Keratinocyte (primary cell): ENCODE measurements at regions not wholly inside any gene's neighbourhood (a gene's known extent, or its start where the extent isn't known, plus 50 kb on each side); places are given as distances from the start of the nearest gene placed in this dataset.
"Not testable (repeated sequence)": the region's sequence is repeated elsewhere in the genome, so short reads cannot be mapped to it uniquely, and the experiment has no call there.

Experiments used
- DNase-seq: peaks from one replicate; pipeline ENCODE4 v3.0.0-alpha.2; 2011; ENCODE audit warnings: low read depth, missing footprints, low spot score
- FAIRE-seq: peaks from 2 replicates; lab custom pipeline; 2011; peaks lifted over from hg19 to GRCh38; lab: Jason Lieb, UNC
- H2AFZ ChIP-seq: 2 replicates; pipeline ENCODE4 v1.6.0; 2012; ENCODE audit warnings: low read length, control low read depth, inconsistent platforms; ENCODE audit not compliant: control insufficient read depth
- H3K27ac ChIP-seq: 2 replicates; pipeline ENCODE4 v1.5.1; 2011; ENCODE audit warnings: low read length; ENCODE audit not compliant: control insufficient read depth, insufficient read depth
- H3K27me3 ChIP-seq: 3 replicates; pipeline ENCODE4 v1.6.0; 2011; ENCODE audit warnings: low read length; ENCODE audit not compliant: control insufficient read depth, insufficient read depth; ENCODE audit errors: extremely low read depth
- H3K36me3 ChIP-seq, 2 experiments: 2 replicates in 1 of 2; 3 replicates in 1 of 2; pipeline ENCODE4 v1.5.1; 2011; ENCODE audit warnings: low read length in 2 of 2, mild to moderate bottlenecking in 1 of 2; ENCODE audit not compliant: control insufficient read depth in 2 of 2, insufficient read depth in 2 of 2; ENCODE audit errors: extremely low read depth in 1 of 2
- H3K4me1 ChIP-seq: 3 replicates; pipeline ENCODE4 v1.5.1; 2011; ENCODE audit warnings: low read length; ENCODE audit not compliant: control insufficient read depth, insufficient read depth; ENCODE audit errors: extremely low read depth
- H3K4me2 ChIP-seq: 3 replicates; pipeline ENCODE4 v1.6.0; 2011; ENCODE audit warnings: low read depth, low read length; ENCODE audit not compliant: control insufficient read depth, insufficient read depth; ENCODE audit errors: extremely low read depth
- H3K4me3 ChIP-seq, 3 experiments: fragments of 200-600 bp in 1 of 3; sonication (generic) in 1 of 3; 2 replicates in 2 of 3; 3 replicates in 1 of 3; pipeline ENCODE4 v1.5.1; 2011 to 2016; ENCODE audit warnings: low read length in 3 of 3, mild to moderate bottlenecking in 3 of 3, control low read depth in 2 of 3, inconsistent platforms in 1 of 3, low read depth in 1 of 3, mixed read lengths in 1 of 3, mixed run types in 1 of 3, moderate library complexity in 1 of 3; ENCODE audit not compliant: control insufficient read depth in 2 of 3, insufficient read depth in 2 of 3; ENCODE audit errors: extremely low read depth in 1 of 3
- H3K79me2 ChIP-seq: 2 replicates; pipeline ENCODE4 v1.6.0; 2012; ENCODE audit warnings: low read length; ENCODE audit not compliant: control insufficient read depth, insufficient read depth
- H3K9ac ChIP-seq: 3 replicates; pipeline ENCODE4 v1.6.0; 2011; ENCODE audit warnings: low read length; ENCODE audit not compliant: control insufficient read depth, insufficient read depth; ENCODE audit errors: extremely low read depth
- H3K9me1 ChIP-seq: 3 replicates; pipeline ENCODE4 v1.6.0; 2011; ENCODE audit warnings: low read length; ENCODE audit not compliant: control insufficient read depth, insufficient read depth; ENCODE audit errors: extremely low read depth
- H3K9me3 ChIP-seq: 2 replicates; pipeline ENCODE4 v1.5.1; 2012; ENCODE audit warnings: low read depth, low read length; ENCODE audit not compliant: control insufficient read depth
- H4K20me1 ChIP-seq: 3 replicates; pipeline ENCODE4 v1.6.0; 2011; ENCODE audit warnings: low read length; ENCODE audit not compliant: control insufficient read depth, insufficient read depth; ENCODE audit errors: extremely low read depth
- EZH2 ChIP-seq: IDR thresholded peaks from one replicate; pipeline ENCODE4 v1.6.1; 2012; ENCODE audit warnings: inconsistent platforms, mild to moderate bottlenecking, low read length, moderate library complexity
- dilution Hi-C: fragments of 300-500 bp; cut with MboI; formaldehyde crosslinking; loops from one replicate; pipeline ENCODE4 v1.7.0; 2020; ENCODE audit warnings: low sequenced_read_pairs; ENCODE audit not compliant: extremely low pct_ligation_motif_present
- TF ChIP-seq, protein P1 (sequence below), 3 experiments: IDR thresholded peaks in 1 of 3; conservative IDR thresholded peaks in 1 of 3; optimal IDR thresholded peaks in 1 of 3; 2 replicates in 2 of 3; 3 replicates in 1 of 3; pipeline versions ENCODE3 to v1.5.1; 2011; ENCODE audit warnings: low read length in 3 of 3, mild to moderate bottlenecking in 3 of 3, moderate library complexity in 2 of 3, control low read depth in 1 of 3, inconsistent platforms in 1 of 3; ENCODE audit not compliant: insufficient read depth in 2 of 3; ENCODE audit errors: extremely low read depth in 1 of 3

DNA sequence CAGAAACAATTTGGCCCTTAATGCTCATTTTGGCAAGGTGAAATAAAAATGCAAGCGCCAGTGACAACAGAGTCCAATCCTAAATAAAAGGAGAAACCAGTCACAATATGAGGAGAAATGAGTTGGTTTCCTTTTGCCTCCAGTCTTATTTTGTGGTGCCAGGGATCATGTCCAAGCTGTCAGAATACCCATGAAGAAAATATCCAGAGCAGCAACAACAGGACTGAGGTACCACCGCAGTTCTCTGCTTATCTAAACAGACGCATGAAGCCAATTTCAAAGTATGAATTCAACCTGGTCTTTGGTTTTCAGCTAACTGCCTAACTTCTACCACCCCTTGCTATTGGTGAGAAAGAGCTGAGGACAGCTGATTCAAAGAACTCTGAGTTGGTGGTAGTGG, 199.9 kb upstream of the MAGEB2 start:
- DNase-seq (no peak), FAIRE-seq (no peak)
- H3K27ac ChIP-seq: no peak overlapping the region
- TF ChIP-seq EZH2: no peak
- TF ChIP-seq, protein P1, sequence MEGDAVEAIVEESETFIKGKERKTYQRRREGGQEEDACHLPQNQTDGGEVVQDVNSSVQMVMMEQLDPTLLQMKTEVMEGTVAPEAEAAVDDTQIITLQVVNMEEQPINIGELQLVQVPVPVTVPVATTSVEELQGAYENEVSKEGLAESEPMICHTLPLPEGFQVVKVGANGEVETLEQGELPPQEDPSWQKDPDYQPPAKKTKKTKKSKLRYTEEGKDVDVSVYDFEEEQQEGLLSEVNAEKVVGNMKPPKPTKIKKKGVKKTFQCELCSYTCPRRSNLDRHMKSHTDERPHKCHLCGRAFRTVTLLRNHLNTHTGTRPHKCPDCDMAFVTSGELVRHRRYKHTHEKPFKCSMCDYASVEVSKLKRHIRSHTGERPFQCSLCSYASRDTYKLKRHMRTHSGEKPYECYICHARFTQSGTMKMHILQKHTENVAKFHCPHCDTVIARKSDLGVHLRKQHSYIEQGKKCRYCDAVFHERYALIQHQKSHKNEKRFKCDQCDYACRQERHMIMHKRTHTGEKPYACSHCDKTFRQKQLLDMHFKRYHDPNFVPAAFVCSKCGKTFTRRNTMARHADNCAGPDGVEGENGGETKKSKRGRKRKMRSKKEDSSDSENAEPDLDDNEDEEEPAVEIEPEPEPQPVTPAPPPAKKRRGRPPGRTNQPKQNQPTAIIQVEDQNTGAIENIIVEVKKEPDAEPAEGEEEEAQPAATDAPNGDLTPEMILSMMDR (optimal IDR thresholded peaks at IDR 0.05 in 1 of 3, IDR thresholded peaks at IDR 0.05 in 1 of 3, conservative IDR thresholded peaks at IDR 0.05 in 1 of 3; ENCODE audit: extremely low read depth in 1 of 3, insufficient read depth in 2 of 3, low read length in 3 of 3): no peak
- H3K4me1 ChIP-seq: no peaks in the 10 kb centered on the region
- H4K20me1 ChIP-seq: no peaks in the 10 kb centered on the region
- no peaks in the 10 kb centered on the region for H3K27me3 ChIP-seq
- H3K4me3 ChIP-seq: no peak overlapping the region
- H3K79me2 ChIP-seq: no peaks in the 10 kb centered on the region
- dilution Hi-C loops: no loop called here
- no peaks in the 10 kb centered on the region for H3K9me1 ChIP-seq
- no peak overlapping the region for H2AFZ ChIP-seq
- no peak overlapping the region for H3K9ac ChIP-seq
- no peaks in the 10 kb centered on the region for H3K36me3 ChIP-seq
- no peak overlapping the region for H3K4me2 ChIP-seq
- no peaks in the 10 kb centered on the region for H3K9me3 ChIP-seq

DNA sequence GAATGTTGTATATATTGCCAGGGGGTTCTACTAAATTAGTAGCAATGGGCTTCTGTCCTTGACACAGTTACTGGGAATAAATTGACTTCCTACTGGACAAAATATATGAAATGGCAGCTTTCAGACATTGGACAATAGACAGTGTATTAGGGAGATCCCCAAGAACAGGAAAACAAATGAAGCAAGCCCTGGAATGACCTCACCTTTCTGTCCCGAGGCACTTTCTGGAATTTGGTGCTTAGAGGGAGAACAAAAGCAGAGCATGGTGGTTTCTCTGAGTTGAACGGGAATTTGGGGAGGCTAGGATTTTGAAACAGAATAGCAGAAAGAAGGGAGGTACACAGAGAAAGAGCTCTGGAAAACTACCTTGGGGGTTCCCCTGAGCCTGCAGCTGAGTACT, 187.7 kb upstream of the MAGEB2 start:
- Histone ChIP-seq H3K27ac (no peak overlapping the region), H2AFZ (no peak overlapping the region)

DNA sequence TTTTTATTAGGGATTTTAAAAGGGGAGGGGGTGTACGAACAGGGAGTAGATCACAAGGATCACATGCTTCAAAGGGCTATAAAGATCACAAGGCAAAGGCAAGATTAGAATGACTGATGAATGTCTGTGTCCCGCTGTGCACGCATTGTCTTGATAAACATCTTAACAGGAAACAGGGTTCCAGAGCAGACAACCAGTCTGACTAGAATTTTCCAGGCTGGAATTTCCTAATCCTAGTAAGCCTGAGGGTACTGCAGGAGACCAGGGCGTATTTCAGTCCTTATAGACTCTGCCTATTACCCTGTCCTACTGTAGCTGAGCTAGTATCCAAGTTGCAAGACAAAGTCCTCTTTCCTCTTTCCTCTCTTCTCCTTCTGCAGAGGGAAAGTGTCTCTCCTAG, 179.0 kb upstream of the MAGEB2 start:
- H3K4me3 ChIP-seq, H3K4me1 ChIP-seq, H4K20me1 ChIP-seq, FAIRE-seq, H3K9me3 ChIP-seq, DNase-seq, H3K27me3 ChIP-seq, H3K36me3 ChIP-seq, H3K79me2 ChIP-seq, H3K9ac ChIP-seq, H3K27ac ChIP-seq, H3K9me1 ChIP-seq, H3K4me2 ChIP-seq, dilution Hi-C loops, H2AFZ ChIP-seq: not testable (repeated sequence)

More for the DNA sequence above, 187.7 kb upstream of the MAGEB2 start:
- Histone ChIP-seq H3K4me3 (no peak overlapping the region), H3K9me1 (no peaks in the 10 kb centered on the region), H3K4me2 (no peak overlapping the region), H4K20me1 (no peaks in the 10 kb centered on the region), H3K9me3 (no peaks in the 10 kb centered on the region), H3K4me1 (no peaks in the 10 kb centered on the region), H3K9ac (no peak overlapping the region), H3K27me3 (no peaks in the 10 kb centered on the region), H3K79me2 (no peaks in the 10 kb centered on the region), H3K36me3 (no peaks in the 10 kb centered on the region)
- dilution Hi-C loops: no loop called here
- DNase-seq: no peak
- TF ChIP-seq, protein P1 (optimal IDR thresholded peaks at IDR 0.05 in 1 of 3, IDR thresholded peaks at IDR 0.05 in 1 of 3, conservative IDR thresholded peaks at IDR 0.05 in 1 of 3; ENCODE audit: extremely low read depth in 1 of 3, insufficient read depth in 2 of 3, low read length in 3 of 3): no peak
- TF ChIP-seq EZH2: no peak
- no peak for FAIRE-seq
